ENCODE measurements at regions not wholly inside any gene's neighbourhood (a gene's known extent, or its start where the extent isn't known, plus 50 kb on each side); places are given as distances from the start of the nearest gene placed in this dataset.

- TF ChIP-seq CTCF (conservative IDR thresholded peaks at IDR 0.05; ENCODE audit: low read length): no peak
- no peak for TF ChIP-seq EZH2phosphoT487 (IDR thresholded peaks at IDR 0.05; ENCODE audit: borderline replicate concordance)
- Histone ChIP-seq H3K9me2 (replicated peaks; ENCODE audit: low read depth, low read length) (no peaks in the 10 kb centered on the region), H2AFZ (ENCODE audit: low read length) (no peak overlapping the region), H3K4me2 (ENCODE audit: low read depth, low read length, poor library complexity, severe bottlenecking) (peak overlapping the region; percentile 67), H3K9ac (ENCODE audit: low read depth, low read length, poor library complexity, severe bottlenecking) (peak overlapping the region; percentile 76), H3F3A (ENCODE audit: low read depth) (peaks cover 12% of the 10 kb centered on the region; the same call in 1 of the 2 replicates), H3K79me2 (ENCODE audit: insufficient read depth, low read length) (no peaks in the 10 kb centered on the region), H4K20me1 (ENCODE audit: insufficient read depth, low read length, poor library complexity, severe bottlenecking) (no peaks in the 10 kb centered on the region), H3K4me3 (ENCODE audit: low read length, poor library complexity, severe bottlenecking) (no peak overlapping the region), H3K27me3 (ENCODE audit: insufficient read depth, low read length, poor library complexity, severe bottlenecking) (no peaks in the 10 kb centered on the region), H3K9me3 (ENCODE audit: insufficient read depth, low read depth, low read length) (no peaks in the 10 kb centered on the region), H3K4me1 (ENCODE audit: insufficient read depth, low read length, poor library complexity, severe bottlenecking) (peaks cover 81% of the 10 kb centered on the region), H3K36me3 (ENCODE audit: insufficient read depth, low read length) (no peaks in the 10 kb centered on the region)
These were observed 199.5 kb upstream of the CIBAR2 start for GRCh38 chr16:85311741-85312140.

- no peak for TF ChIP-seq CTCF (conservative IDR thresholded peaks at IDR 0.05; ENCODE audit: low read length)
- TF ChIP-seq EZH2phosphoT487 (IDR thresholded peaks at IDR 0.05; ENCODE audit: borderline replicate concordance): no peak
- no peaks in the 10 kb centered on the region for H3K9me3 ChIP-seq (ENCODE audit: insufficient read depth, low read depth, low read length)
- H3K4me3 ChIP-seq (ENCODE audit: low read length, poor library complexity, severe bottlenecking): no peak overlapping the region
- peak overlapping the region; percentile 76 for H3K9ac ChIP-seq (ENCODE audit: low read depth, low read length, poor library complexity, severe bottlenecking)
- H3K4me2 ChIP-seq (ENCODE audit: low read depth, low read length, poor library complexity, severe bottlenecking): no peak overlapping the region
- H4K20me1 ChIP-seq (ENCODE audit: insufficient read depth, low read length, poor library complexity, severe bottlenecking): no peaks in the 10 kb centered on the region
- no peaks in the 10 kb centered on the region for H3K27me3 ChIP-seq (ENCODE audit: insufficient read depth, low read length, poor library complexity, severe bottlenecking)
- no peak overlapping the region for H2AFZ ChIP-seq (ENCODE audit: low read length)
- no peaks in the 10 kb centered on the region for H3K36me3 ChIP-seq (ENCODE audit: insufficient read depth, low read length)
- H3K4me1 ChIP-seq (ENCODE audit: insufficient read depth, low read length, poor library complexity, severe bottlenecking): peaks cover 77% of the 10 kb centered on the region
- H3K9me2 ChIP-seq (replicated peaks; ENCODE audit: low read depth, low read length): no peaks in the 10 kb centered on the region
- peaks cover 12% of the 10 kb centered on the region; the same call in 1 of the 2 replicates for H3F3A ChIP-seq (ENCODE audit: low read depth)
- no peaks in the 10 kb centered on the region for H3K79me2 ChIP-seq (ENCODE audit: insufficient read depth, low read length)
These were observed 199.9 kb upstream of the CIBAR2 start for GRCh38 chr16:85312174-85312573.

- peak overlapping the region; percentile 61 for H3K4me2 ChIP-seq (ENCODE audit: low read depth, low read length, poor library complexity, severe bottlenecking)
These were observed 200.6 kb upstream of the CIBAR2 start for GRCh38 chr16:85312642-85313525.

More at GRCh38 chr16:85312642-85313525, 200.6 kb upstream of the CIBAR2 start:
- Histone ChIP-seq H3K9me2 (replicated peaks; ENCODE audit: low read depth, low read length) (no peaks in the 10 kb centered on the region), H2AFZ (ENCODE audit: low read length) (no peak overlapping the region; the same call in 1 of the 2 replicates), H3K4me3 (ENCODE audit: low read length, poor library complexity, severe bottlenecking) (no peak overlapping the region), H3K4me1 (ENCODE audit: insufficient read depth, low read length, poor library complexity, severe bottlenecking) (peaks cover 70% of the 10 kb centered on the region), H4K20me1 (ENCODE audit: insufficient read depth, low read length, poor library complexity, severe bottlenecking) (no peaks in the 10 kb centered on the region), H3F3A (ENCODE audit: low read depth) (peaks cover 12% of the 10 kb centered on the region; the same call in 1 of the 2 replicates), H3K9ac (ENCODE audit: low read depth, low read length, poor library complexity, severe bottlenecking) (peak overlapping the region; percentile 76), H3K9me3 (ENCODE audit: insufficient read depth, low read depth, low read length) (no peaks in the 10 kb centered on the region), H3K27me3 (ENCODE audit: insufficient read depth, low read length, poor library complexity, severe bottlenecking) (no peaks in the 10 kb centered on the region), H3K79me2 (ENCODE audit: insufficient read depth, low read length) (no peaks in the 10 kb centered on the region), H3K36me3 (ENCODE audit: insufficient read depth, low read length) (no peaks in the 10 kb centered on the region)
- no peak for TF ChIP-seq CTCF (conservative IDR thresholded peaks at IDR 0.05; ENCODE audit: low read length)
- no peak for TF ChIP-seq EZH2phosphoT487 (IDR thresholded peaks at IDR 0.05; ENCODE audit: borderline replicate concordance)

Data from Loucy (cell line).